ENCODE measurements at regions not wholly inside any gene's neighbourhood (a gene's known extent, or its start where the extent isn't known, plus 50 kb on each side); places are given as distances from the start of the nearest gene placed in this dataset.

GRCh38 chr4:188300385-188300784, 161.1 kb downstream of the TRIML1 start:
- TF ChIP-seq CTCF (IDR thresholded peaks at IDR 0.05), result no peak
- TF ChIP-seq, protein P1, sequence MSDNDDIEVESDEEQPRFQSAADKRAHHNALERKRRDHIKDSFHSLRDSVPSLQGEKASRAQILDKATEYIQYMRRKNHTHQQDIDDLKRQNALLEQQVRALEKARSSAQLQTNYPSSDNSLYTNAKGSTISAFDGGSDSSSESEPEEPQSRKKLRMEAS (IDR thresholded peaks at IDR 0.05), result no peak
- TF ChIP-seq RNF2 (IDR thresholded peaks at IDR 0.05; ENCODE audit: borderline replicate concordance, low read depth), result no peak
- TF ChIP-seq POLR2AphosphoS2 (conservative IDR thresholded peaks at IDR 0.05; ENCODE audit: low read length), result no peak

Data from A549 (cell line).